Breast epithelium (tissue), 3 donors: ENCODE measurements at regions not wholly inside any gene's neighbourhood (a gene's known extent, or its start where the extent isn't known, plus 50 kb on each side); places are given as distances from the start of the nearest gene placed in this dataset.

Source experiments
- CTCF ChIP-seq, 3 donors: fragments of 450-650 bp; IDR thresholded peaks; one replicate each; pipeline ENCODE4 v1.5.1; 2016 to 2017; ENCODE audit warnings: antibody characterized with exemption in 3 of 3, mild to moderate bottlenecking in 3 of 3, moderate library complexity in 3 of 3
- POLR2A ChIP-seq: fragments of 450-650 bp; IDR thresholded peaks from one replicate; pipeline ENCODE4 v1.6.1; 2016; ENCODE audit warnings: antibody characterized with exemption, mild to moderate bottlenecking, moderate library complexity
- POLR2AphosphoS5 ChIP-seq, 3 donors: sonication (generic); formaldehyde crosslinking; IDR thresholded peaks; one replicate each; pipeline ENCODE4 v1.6.1; 2017; ENCODE audit warnings: antibody characterized with exemption in 3 of 3

- TF ChIP-seq CTCF (IDR thresholded peaks at IDR 0.05) (no peak), POLR2A (no peak), POLR2AphosphoS5 (IDR thresholded peaks at IDR 0.05) (no peak)
Observed at GRCh38 chr10:53726921-53727320, 954.3 kb upstream of the MBL2 start.
